ENCODE measurements at regions not wholly inside any gene's neighbourhood (a gene's known extent, or its start where the extent isn't known, plus 50 kb on each side); places are given as distances from the start of the nearest gene placed in this dataset.
"Not testable (repeated sequence)": the region's sequence is repeated elsewhere in the genome, so short reads cannot be mapped to it uniquely, and the experiment has no call there.

DNA sequence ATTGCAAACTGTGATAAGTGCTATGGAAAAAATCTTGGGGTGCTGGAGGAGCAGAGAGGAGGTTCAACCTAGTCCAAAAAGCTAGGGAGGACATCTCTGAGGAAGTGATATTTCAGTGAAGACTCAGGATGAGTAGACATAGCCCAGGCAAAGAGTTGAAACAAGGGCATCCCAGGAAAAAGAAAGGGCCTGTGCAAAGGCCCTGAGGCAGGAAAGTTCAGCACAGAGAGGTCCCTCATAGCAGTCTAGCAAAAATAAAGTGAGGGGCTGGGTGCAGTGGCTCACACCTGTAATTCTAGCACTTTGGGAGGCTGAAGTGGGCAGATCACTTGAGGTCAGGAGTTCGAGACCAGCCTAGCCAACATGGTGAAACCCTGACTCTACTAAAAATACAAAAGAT is 53.0 kb upstream of the RASD2 start:
- TF ChIP-seq, protein P1, sequence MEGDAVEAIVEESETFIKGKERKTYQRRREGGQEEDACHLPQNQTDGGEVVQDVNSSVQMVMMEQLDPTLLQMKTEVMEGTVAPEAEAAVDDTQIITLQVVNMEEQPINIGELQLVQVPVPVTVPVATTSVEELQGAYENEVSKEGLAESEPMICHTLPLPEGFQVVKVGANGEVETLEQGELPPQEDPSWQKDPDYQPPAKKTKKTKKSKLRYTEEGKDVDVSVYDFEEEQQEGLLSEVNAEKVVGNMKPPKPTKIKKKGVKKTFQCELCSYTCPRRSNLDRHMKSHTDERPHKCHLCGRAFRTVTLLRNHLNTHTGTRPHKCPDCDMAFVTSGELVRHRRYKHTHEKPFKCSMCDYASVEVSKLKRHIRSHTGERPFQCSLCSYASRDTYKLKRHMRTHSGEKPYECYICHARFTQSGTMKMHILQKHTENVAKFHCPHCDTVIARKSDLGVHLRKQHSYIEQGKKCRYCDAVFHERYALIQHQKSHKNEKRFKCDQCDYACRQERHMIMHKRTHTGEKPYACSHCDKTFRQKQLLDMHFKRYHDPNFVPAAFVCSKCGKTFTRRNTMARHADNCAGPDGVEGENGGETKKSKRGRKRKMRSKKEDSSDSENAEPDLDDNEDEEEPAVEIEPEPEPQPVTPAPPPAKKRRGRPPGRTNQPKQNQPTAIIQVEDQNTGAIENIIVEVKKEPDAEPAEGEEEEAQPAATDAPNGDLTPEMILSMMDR (IDR thresholded peaks at IDR 0.05): not testable (repeated sequence)
- TF ChIP-seq POLR2A (IDR thresholded peaks at IDR 0.05): not testable (repeated sequence)

Measured in adrenal gland (tissue), 5 donors.